ENCODE measurements at regions not wholly inside any gene's neighbourhood (a gene's known extent, or its start where the extent isn't known, plus 50 kb on each side); places are given as distances from the start of the nearest gene placed in this dataset.
A peak's percentile ranks its signal among the peaks of the same experiment; 100 is the strongest.

DNA sequence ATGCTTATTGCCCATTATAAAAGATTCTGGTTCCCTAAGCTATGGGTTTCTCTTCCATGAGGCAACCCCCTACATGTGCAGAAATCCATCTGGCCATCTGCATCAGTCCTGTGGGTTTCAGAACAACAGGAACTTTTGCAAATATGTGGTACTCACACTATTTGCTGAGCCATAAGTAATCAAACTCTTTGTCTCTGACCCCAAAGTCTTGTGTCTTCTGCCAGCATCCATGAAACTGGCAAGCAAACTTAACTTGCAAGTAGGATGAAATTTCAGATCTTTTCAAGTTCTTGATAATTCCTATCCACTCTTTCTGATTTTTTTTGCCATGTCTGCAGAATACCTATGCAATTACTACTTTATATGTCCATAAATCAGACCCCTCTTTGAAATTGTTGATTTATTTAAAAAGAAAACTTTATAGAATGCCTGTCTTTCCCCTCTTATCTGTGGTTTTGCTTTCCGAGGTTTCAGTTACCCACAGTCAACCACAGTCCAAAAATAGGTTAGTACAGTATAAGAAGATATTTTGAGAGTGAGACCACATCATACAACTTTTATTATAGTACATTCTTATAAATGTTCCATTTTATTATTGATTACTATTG lies 158.4 kb upstream of the IRX3 start:
- DNase-seq (ENCODE audit: low read depth), result peak; percentile 41
- TF ChIP-seq, protein P1, sequence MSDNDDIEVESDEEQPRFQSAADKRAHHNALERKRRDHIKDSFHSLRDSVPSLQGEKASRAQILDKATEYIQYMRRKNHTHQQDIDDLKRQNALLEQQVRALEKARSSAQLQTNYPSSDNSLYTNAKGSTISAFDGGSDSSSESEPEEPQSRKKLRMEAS (IDR thresholded peaks at IDR 0.05; ENCODE audit: low read depth, low read length), result no peak
- no peak for TF ChIP-seq MYC (IDR thresholded peaks at IDR 0.05; ENCODE audit: low read depth, low read length)
- TF ChIP-seq POLR2A (IDR thresholded peaks at IDR 0.05; ENCODE audit: extremely low read depth, insufficient read length), result no peak
- TF ChIP-seq, protein P2, sequence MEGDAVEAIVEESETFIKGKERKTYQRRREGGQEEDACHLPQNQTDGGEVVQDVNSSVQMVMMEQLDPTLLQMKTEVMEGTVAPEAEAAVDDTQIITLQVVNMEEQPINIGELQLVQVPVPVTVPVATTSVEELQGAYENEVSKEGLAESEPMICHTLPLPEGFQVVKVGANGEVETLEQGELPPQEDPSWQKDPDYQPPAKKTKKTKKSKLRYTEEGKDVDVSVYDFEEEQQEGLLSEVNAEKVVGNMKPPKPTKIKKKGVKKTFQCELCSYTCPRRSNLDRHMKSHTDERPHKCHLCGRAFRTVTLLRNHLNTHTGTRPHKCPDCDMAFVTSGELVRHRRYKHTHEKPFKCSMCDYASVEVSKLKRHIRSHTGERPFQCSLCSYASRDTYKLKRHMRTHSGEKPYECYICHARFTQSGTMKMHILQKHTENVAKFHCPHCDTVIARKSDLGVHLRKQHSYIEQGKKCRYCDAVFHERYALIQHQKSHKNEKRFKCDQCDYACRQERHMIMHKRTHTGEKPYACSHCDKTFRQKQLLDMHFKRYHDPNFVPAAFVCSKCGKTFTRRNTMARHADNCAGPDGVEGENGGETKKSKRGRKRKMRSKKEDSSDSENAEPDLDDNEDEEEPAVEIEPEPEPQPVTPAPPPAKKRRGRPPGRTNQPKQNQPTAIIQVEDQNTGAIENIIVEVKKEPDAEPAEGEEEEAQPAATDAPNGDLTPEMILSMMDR (IDR thresholded peaks at IDR 0.05; ENCODE audit: low read depth, low read length), result no peak
- H3K4me3 ChIP-seq (ENCODE audit: low read depth, low read length), result no peak overlapping the region

DNA sequence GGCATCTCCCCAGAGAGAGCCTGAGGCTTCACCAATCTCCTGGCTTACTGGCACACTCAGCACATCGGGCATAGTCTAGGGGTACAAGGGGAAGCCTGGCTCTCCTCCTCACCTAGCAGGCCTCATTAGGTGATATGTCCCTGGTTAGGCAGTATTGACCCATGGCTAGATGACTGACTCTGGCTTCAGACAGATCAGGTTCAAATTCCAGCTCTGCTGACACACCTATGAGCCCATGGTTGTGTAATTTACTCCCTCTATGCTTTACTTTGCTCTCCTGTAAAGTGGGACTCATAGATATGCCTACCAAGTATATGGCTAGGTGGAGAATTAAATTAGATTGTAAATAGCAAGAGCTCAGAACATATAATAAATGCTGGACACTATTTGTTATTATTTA lies 157.3 kb upstream of the IRX3 start:
- DNase-seq (ENCODE audit: low read depth), result no peak
- TF ChIP-seq, protein P2 (IDR thresholded peaks at IDR 0.05; ENCODE audit: low read depth, low read length), result no peak
- TF ChIP-seq, protein P1 (IDR thresholded peaks at IDR 0.05; ENCODE audit: low read depth, low read length), result no peak
- no peak for TF ChIP-seq POLR2A (IDR thresholded peaks at IDR 0.05; ENCODE audit: extremely low read depth, insufficient read length)
- TF ChIP-seq MYC (IDR thresholded peaks at IDR 0.05; ENCODE audit: low read depth, low read length), result no peak
- H3K4me3 ChIP-seq (ENCODE audit: low read depth, low read length), result no peak overlapping the region

DNA sequence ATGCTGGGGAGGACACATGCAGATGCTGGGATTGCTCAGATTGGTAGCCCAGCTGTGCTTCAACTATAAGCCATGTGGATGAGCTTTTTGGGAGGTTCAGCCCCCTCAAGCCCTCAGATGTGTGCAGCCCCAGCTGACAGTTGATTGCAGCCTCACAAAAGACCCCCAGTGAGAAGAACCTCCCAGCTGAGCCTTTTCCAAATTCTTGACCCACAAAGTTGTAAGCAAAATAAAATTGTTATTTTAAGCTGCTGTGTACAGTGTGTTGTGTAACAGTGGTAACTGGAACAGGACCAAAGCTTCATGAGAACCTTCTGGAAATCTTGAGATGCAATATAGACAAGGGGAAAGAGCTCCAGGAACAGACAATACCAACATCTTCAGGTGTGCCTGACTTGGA lies 156.8 kb upstream of the IRX3 start:
- H3K4me3 ChIP-seq (ENCODE audit: low read depth, low read length), result no peak overlapping the region
- DNase-seq (ENCODE audit: low read depth), result no peak
- TF ChIP-seq, protein P2 (IDR thresholded peaks at IDR 0.05; ENCODE audit: low read depth, low read length), result no peak
- TF ChIP-seq POLR2A (IDR thresholded peaks at IDR 0.05; ENCODE audit: extremely low read depth, insufficient read length) (no peak), MYC (IDR thresholded peaks at IDR 0.05; ENCODE audit: low read depth, low read length) (no peak)
- TF ChIP-seq, protein P1 (IDR thresholded peaks at IDR 0.05; ENCODE audit: low read depth, low read length), result no peak

DNA sequence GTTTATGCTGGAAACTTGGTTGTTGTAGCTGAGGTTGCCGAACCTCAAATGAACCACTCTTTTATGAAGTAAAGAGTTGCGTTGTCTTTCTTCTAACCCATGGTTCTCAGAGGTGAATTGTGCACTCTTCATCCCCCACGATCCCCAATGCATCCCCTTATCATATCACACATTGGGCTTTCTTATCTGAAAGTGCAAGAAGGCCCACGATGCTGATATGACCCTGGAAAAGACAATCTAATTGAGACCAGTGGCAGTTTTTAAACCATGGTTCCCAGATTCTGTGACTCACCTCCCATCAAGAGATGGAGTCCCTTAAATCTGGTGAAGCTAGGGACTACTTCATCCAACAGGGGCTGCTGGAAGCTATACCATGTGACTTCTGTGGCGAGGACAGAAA lies 156.3 kb upstream of the IRX3 start:
- DNase-seq (ENCODE audit: low read depth), result no peak
- no peak overlapping the region for H3K4me3 ChIP-seq (ENCODE audit: low read depth, low read length)
- TF ChIP-seq POLR2A (IDR thresholded peaks at IDR 0.05; ENCODE audit: extremely low read depth, insufficient read length), result no peak
- TF ChIP-seq, protein P1 (IDR thresholded peaks at IDR 0.05; ENCODE audit: low read depth, low read length), result no peak
- TF ChIP-seq, protein P2 (IDR thresholded peaks at IDR 0.05; ENCODE audit: low read depth, low read length), result no peak

DNA sequence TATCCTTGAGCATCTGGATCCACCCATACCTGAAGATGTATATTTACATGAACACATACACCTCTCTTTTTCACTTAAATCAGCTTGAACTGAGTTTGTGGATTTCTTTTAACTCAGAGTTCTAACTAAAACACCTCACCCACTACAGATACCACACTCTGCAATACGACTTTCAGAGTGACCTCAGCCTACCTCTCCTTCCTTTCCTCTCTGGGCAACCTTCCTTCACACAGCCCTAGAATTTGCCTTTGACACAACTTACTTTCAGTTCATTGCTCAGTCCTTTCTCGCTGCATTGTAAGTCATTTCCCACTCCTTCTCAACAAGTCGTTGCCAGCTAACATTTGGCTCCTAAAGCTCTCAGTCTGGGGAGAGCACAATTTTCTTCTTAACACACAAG lies 151.9 kb upstream of the IRX3 start:
- H3K4me3 ChIP-seq (ENCODE audit: low read depth, low read length), result no peak overlapping the region
- TF ChIP-seq, protein P1 (IDR thresholded peaks at IDR 0.05; ENCODE audit: low read depth, low read length), result no peak
- TF ChIP-seq POLR2A (IDR thresholded peaks at IDR 0.05; ENCODE audit: extremely low read depth, insufficient read length), result no peak
- no peak for TF ChIP-seq MYC (IDR thresholded peaks at IDR 0.05; ENCODE audit: low read depth, low read length)
- TF ChIP-seq, protein P2 (IDR thresholded peaks at IDR 0.05; ENCODE audit: low read depth, low read length), result no peak
- no peak for DNase-seq (ENCODE audit: low read depth)
